ENCODE measurements at regions not wholly inside any gene's neighbourhood (a gene's known extent, or its start where the extent isn't known, plus 50 kb on each side); places are given as distances from the start of the nearest gene placed in this dataset.
"Not testable (repeated sequence)": the region's sequence is repeated elsewhere in the genome, so short reads cannot be mapped to it uniquely, and the experiment has no call there.

- no peak overlapping the region for H3K4me3 ChIP-seq (ENCODE audit: low read depth, low read length)
- no peak for TF ChIP-seq CTCF (conservative IDR thresholded peaks at IDR 0.05; ENCODE audit: low read depth, low read length)
- DNase-seq (ENCODE audit: low read depth), result no peak
Measured at GRCh38 chr6:82555801-82556200, 192.2 kb downstream of the TPBG start.

GRCh38 chr6:82558531-82558930 lies 194.9 kb downstream of the TPBG start:
- not testable (repeated sequence) for H3K4me3 ChIP-seq (ENCODE audit: low read depth, low read length); DNase-seq (ENCODE audit: low read depth)

GRCh38 chr6:82567621-82568020 lies 204.0 kb downstream of the TPBG start:
- no peak for TF ChIP-seq CTCF (conservative IDR thresholded peaks at IDR 0.05; ENCODE audit: low read depth, low read length)
- DNase-seq (ENCODE audit: low read depth), result no peak
- H3K4me3 ChIP-seq (ENCODE audit: low read depth, low read length), result no peak overlapping the region

- H3K4me3 ChIP-seq (ENCODE audit: low read depth, low read length), result no peak overlapping the region
- no peak for DNase-seq (ENCODE audit: low read depth)
- TF ChIP-seq CTCF (conservative IDR thresholded peaks at IDR 0.05; ENCODE audit: low read depth, low read length), result no peak
Measured at GRCh38 chr6:82568290-82568993, 204.8 kb downstream of the TPBG start.

- no peak overlapping the region for H3K4me3 ChIP-seq (ENCODE audit: low read depth, low read length)
- TF ChIP-seq CTCF (conservative IDR thresholded peaks at IDR 0.05; ENCODE audit: low read depth, low read length), result no peak
- no peak for DNase-seq (ENCODE audit: low read depth)
Measured at GRCh38 chr6:82569022-82569421, 205.4 kb downstream of the TPBG start.

GRCh38 chr6:82570083-82570482 lies 206.5 kb downstream of the TPBG start:
- DNase-seq (ENCODE audit: low read depth), result no peak
- TF ChIP-seq CTCF (conservative IDR thresholded peaks at IDR 0.05; ENCODE audit: low read depth, low read length), result no peak
- H3K4me3 ChIP-seq (ENCODE audit: low read depth, low read length), result no peak overlapping the region

GRCh38 chr6:82571455-82571854 lies 207.8 kb downstream of the TPBG start:
- no peak overlapping the region for H3K4me3 ChIP-seq (ENCODE audit: low read depth, low read length)
- no peak for DNase-seq (ENCODE audit: low read depth)
- no peak for TF ChIP-seq CTCF (conservative IDR thresholded peaks at IDR 0.05; ENCODE audit: low read depth, low read length)
